Panc1 (cell line): ENCODE measurements at regions not wholly inside any gene's neighbourhood (a gene's known extent, or its start where the extent isn't known, plus 50 kb on each side); places are given as distances from the start of the nearest gene placed in this dataset.

Source experiments
- ATAC-seq: fragments of 200-7000 bp; cut with Tn5 transposase; 2 replicates; pipeline ENCODE4 v1.9.1; 2020; ENCODE audit warnings: mild to moderate bottlenecking, moderate library complexity
- BruUV-seq: library from RNA; stranded (reverse); fragments of 400-500 nt; replicated peaks from 2 replicates; lab custom pipeline; 2021; lab: Mats Ljungman, UMichigan
- CTCF ChIA-PET: fragments of 300-600 bp; sonication (Branson Sonifier 250); formaldehyde crosslinking; loops from one replicate; lab custom pipeline; 2022; ENCODE audit warnings: antibody characterized with exemption; lab: Charles Lee
- POLR2A ChIA-PET: fragments of 300-600 bp; sonication (Branson Sonifier 250); formaldehyde crosslinking; loops from one replicate; lab custom pipeline; 2022; ENCODE audit warnings: antibody characterized with exemption; lab: Charles Lee
- DNase-seq: peaks from one replicate; pipeline ENCODE4 v3.0.0-alpha.2; 2010; ENCODE audit warnings: low read depth, low spot score
- H3K27ac ChIP-seq: 2 replicates; pipeline ENCODE4 v1.5.1; 2011; ENCODE audit warnings: mild to moderate bottlenecking, low read length, inconsistent platforms
- H3K27me3 ChIP-seq: fragments of 200-500 bp; sonication (Bioruptor generic); 2 replicates; pipeline ENCODE4 v1.6.0; 2014; ENCODE audit warnings: low read length, inconsistent platforms; ENCODE audit not compliant: control insufficient read depth, insufficient read depth
- H3K36me3 ChIP-seq: fragments of 200-500 bp; sonication (Bioruptor generic); 2 replicates; pipeline ENCODE4 v1.5.1; 2014; ENCODE audit warnings: inconsistent platforms, mild to moderate bottlenecking, low read length, moderate library complexity; ENCODE audit not compliant: control insufficient read depth, insufficient read depth
- H3K4me1 ChIP-seq: 2 replicates; pipeline ENCODE4 v1.5.1; 2011; ENCODE audit warnings: inconsistent platforms, mild to moderate bottlenecking, low read length, moderate library complexity; ENCODE audit not compliant: control insufficient read depth, insufficient read depth
- H3K4me3 ChIP-seq, 2 experiments: 2 replicates each; pipeline ENCODE4 v1.5.1; 2011 to 2012; ENCODE audit warnings: low read depth in 2 of 2, low read length in 2 of 2, mild to moderate bottlenecking in 2 of 2, inconsistent platforms in 1 of 2, moderate library complexity in 1 of 2
- H3K9me3 ChIP-seq: fragments of 200-500 bp; sonication (Bioruptor generic); 2 replicates; pipeline ENCODE4 v1.5.1; 2014; ENCODE audit warnings: low read depth, mild to moderate bottlenecking, inconsistent platforms, low read length, moderate library complexity; ENCODE audit not compliant: control insufficient read depth, insufficient read depth
- POLR2AphosphoS5 ChIP-seq: IDR thresholded peaks from 2 replicates; pipeline ENCODE4 v1.6.1; 2012; ENCODE audit warnings: mild to moderate bottlenecking, low read depth, low read length, moderate library complexity
- REST ChIP-seq, 2 experiments: IDR thresholded peaks; 2 replicates each; pipeline ENCODE4 v1.6.1; 2011 to 2012; ENCODE audit warnings: low read depth in 2 of 2, control low read depth in 1 of 2, low read length in 1 of 2, mild to moderate bottlenecking in 1 of 2, moderate library complexity in 1 of 2; ENCODE audit not compliant: insufficient read depth in 1 of 2
- SIN3A ChIP-seq: IDR thresholded peaks from 2 replicates; pipeline ENCODE4 v1.6.1; 2012; ENCODE audit warnings: low read depth, mild to moderate bottlenecking, low read length, moderate library complexity, borderline replicate concordance; ENCODE audit not compliant: insufficient read depth
- TCF7L2 ChIP-seq: IDR thresholded peaks from 2 replicates; pipeline ENCODE4 v1.6.1; 2011; ENCODE audit warnings: mild to moderate bottlenecking, low read depth, low read length, inconsistent platforms
- in situ Hi-C: cut with HindIII; loops from 2 replicates; pipeline ENCODE4 v1.10.0; 2016; ENCODE audit warnings: low sequenced_read_pairs, low pct_unique_long_range_greater_than_20kb
- intact Hi-C: fragments of 100-400 bp; cut with micrococcal nuclease; formaldehyde crosslinking; loops from one replicate; pipeline ENCODE4 v1.10.0; 2022; ENCODE audit not compliant: unreplicated experiment
- TF ChIP-seq, protein P1 (sequence below): fragments of 450-650 bp; IDR thresholded peaks from 2 replicates; pipeline ENCODE4 v1.5.1; 2017; ENCODE audit warnings: mild to moderate bottlenecking

DNA sequence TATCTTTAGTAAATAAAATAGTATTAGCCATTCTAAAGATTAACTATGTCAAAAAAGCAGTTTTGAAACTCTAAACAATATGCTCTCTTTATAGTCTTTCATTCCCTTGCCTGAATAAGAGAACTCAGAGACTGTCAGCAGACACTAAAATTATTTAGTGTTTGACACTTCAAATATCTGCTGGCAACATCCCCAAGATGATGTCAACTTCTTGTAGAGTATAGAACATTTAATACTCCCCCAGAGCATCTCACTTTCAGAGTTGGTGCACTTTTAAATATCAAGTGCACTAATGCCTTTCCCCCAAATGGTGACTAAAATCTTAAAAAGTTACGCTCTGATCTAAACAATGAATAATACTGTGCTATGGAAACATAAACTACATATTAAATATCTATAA, 374.9 kb downstream of the SLC6A15 start:
- ATAC-seq: no peak
- H3K9me3 ChIP-seq: no peaks in the 10 kb centered on the region
- CTCF ChIA-PET: no interaction called here
- no peak overlapping the region for H3K27ac ChIP-seq
- H3K27me3 ChIP-seq: no peaks in the 10 kb centered on the region
- H3K36me3 ChIP-seq: no peaks in the 10 kb centered on the region
- intact Hi-C loops (no loop called here), in situ Hi-C loops (no loop called here)
- BruUV-seq: no TSS peak
- no peak overlapping the region for H3K4me3 ChIP-seq
- DNase-seq: no peak
- no peaks in the 10 kb centered on the region for H3K4me1 ChIP-seq
- TF ChIP-seq POLR2AphosphoS5: no peak
- TF ChIP-seq, protein P1, sequence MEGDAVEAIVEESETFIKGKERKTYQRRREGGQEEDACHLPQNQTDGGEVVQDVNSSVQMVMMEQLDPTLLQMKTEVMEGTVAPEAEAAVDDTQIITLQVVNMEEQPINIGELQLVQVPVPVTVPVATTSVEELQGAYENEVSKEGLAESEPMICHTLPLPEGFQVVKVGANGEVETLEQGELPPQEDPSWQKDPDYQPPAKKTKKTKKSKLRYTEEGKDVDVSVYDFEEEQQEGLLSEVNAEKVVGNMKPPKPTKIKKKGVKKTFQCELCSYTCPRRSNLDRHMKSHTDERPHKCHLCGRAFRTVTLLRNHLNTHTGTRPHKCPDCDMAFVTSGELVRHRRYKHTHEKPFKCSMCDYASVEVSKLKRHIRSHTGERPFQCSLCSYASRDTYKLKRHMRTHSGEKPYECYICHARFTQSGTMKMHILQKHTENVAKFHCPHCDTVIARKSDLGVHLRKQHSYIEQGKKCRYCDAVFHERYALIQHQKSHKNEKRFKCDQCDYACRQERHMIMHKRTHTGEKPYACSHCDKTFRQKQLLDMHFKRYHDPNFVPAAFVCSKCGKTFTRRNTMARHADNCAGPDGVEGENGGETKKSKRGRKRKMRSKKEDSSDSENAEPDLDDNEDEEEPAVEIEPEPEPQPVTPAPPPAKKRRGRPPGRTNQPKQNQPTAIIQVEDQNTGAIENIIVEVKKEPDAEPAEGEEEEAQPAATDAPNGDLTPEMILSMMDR: no peak
- TF ChIP-seq SIN3A: no peak
- TF ChIP-seq REST (IDR thresholded peaks at IDR 0.05; ENCODE audit: insufficient read depth in 1 of 2, low read depth in 2 of 2, low read length in 1 of 2): no peak
- TF ChIP-seq TCF7L2: no peak
- POLR2A ChIA-PET: no interaction called here

DNA sequence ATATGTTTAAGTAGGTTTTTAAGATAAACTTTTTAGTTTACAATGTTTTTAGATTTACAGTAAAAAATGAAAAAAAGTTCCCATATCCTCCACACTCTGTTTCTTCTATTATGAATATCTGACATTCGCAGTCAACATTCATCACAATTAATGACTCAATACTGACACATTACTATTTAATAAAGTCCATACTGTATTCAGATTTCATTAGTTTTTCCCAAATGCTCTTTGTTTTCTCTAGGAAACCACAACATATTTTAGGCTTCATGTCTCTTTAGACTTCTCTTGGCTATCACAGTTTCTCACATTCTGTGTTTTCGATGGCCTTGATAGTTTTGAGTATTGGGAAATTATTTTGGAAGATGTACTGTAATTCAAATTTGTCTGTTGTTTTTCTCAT, 399.8 kb downstream of the SLC6A15 start:
- ATAC-seq (no peak), DNase-seq (no peak)
- intact Hi-C loops (no loop called here), in situ Hi-C loops (no loop called here)
- no peaks in the 10 kb centered on the region for H3K9me3 ChIP-seq
- no peak for TF ChIP-seq POLR2AphosphoS5
- TF ChIP-seq SIN3A: no peak
- TF ChIP-seq TCF7L2: no peak
- TF ChIP-seq, protein P1: no peak
- TF ChIP-seq REST (IDR thresholded peaks at IDR 0.05; ENCODE audit: insufficient read depth in 1 of 2, low read depth in 2 of 2, low read length in 1 of 2): no peak
- no peaks in the 10 kb centered on the region for H3K27me3 ChIP-seq
- no peak overlapping the region for H3K27ac ChIP-seq
- CTCF ChIA-PET: no interaction called here
- no peaks in the 10 kb centered on the region for H3K36me3 ChIP-seq
- H3K4me1 ChIP-seq: no peaks in the 10 kb centered on the region
- POLR2A ChIA-PET: no interaction called here
- BruUV-seq: no TSS peak
- no peak overlapping the region for H3K4me3 ChIP-seq
